NCI-H510A (cell line): ENCODE measurements at regions not wholly inside any gene's neighbourhood (a gene's known extent, or its start where the extent isn't known, plus 50 kb on each side); places are given as distances from the start of the nearest gene placed in this dataset.
"Not testable (repeated sequence)": the region's sequence is repeated elsewhere in the genome, so short reads cannot be mapped to it uniquely, and the experiment has no call there.

Source experiments
- DNase-seq: peaks from one replicate; lab custom pipeline; 2025; lab: John Stamatoyannopoulos, UW

GRCh38 chr9:129561594-129562281 lies 59.2 kb downstream of the C9orf50 start:
- DNase-seq, result peak; percentile 62

- no peak for DNase-seq
Measured at GRCh38 chr9:129560881-129561306, 60.0 kb downstream of the C9orf50 start.

- no peak for DNase-seq
Measured at GRCh38 chr9:129559506-129559881, 61.4 kb downstream of the C9orf50 start.

GRCh38 chr9:129558551-129559505 lies 62.1 kb downstream of the C9orf50 start:
- no peak for DNase-seq

DNA sequence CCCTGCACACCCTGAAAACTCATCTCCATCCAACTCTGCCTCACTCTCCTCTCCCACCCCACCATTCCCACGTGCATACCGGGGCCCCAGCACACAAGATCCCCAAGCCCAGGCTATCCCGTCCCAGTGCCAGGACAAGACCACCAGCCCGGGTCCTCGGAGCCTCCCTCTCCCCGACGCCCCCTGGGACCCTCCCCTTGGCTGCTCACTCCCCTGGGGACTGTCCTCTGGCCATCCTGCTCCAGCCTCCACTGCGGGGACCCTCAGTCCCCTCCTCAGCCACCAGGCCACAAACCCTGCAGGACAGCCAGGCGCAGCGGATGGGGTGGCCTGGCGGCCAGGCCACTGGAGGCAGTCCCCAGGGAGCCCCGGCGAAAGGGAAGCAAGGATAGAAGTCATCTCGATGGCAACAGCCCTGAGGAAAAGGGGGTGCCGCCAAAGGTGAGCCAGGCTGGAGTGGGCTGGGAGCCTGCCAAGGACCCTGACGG lies 62.8 kb downstream of the C9orf50 start:
- DNase-seq, result no peak

DNA sequence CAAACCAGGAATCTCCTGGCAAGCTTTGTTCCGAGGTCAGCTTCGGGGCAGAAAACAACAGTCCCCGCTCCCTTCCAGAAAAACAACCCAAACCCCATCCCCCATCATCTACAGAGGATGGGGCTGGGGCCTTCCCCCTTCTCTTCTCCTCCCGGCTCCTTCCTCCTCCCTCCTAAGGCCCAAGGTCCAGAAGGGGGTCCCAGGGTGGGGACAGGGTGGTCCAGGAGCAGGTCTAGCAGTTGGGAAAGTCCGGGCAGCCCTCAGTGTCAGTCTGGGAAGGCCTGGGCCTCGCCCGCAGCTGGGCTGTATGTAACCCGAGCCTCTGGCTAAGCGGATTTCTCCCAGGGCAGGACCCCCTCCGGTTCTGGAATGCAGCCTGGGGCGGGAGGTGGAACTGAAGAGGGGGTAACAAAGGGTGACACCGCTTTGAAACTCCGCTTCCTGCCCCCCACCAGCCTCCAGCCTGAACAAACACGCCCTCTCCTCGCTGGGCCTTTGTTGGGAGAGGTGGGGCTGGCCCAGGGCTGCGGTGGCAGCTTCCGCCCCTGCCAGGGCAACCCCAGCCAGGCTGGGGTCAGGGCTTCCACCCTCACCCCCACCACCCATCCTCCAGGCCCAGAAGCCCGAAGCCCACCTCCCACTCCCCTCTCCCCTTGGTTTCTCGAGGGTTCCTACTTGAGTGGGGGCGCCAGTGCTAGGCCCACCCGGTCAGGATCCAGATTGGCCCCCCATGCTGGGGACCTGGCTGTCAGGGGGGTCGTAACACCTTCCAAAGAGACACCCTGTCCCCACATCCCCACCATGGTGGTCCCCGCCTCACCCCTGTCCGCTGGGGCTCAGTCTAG lies 63.5 kb downstream of the C9orf50 start:
- DNase-seq, result no peak

- DNase-seq, result no peak
Measured at GRCh38 chr9:129556491-129557191, 64.3 kb downstream of the C9orf50 start.

DNA sequence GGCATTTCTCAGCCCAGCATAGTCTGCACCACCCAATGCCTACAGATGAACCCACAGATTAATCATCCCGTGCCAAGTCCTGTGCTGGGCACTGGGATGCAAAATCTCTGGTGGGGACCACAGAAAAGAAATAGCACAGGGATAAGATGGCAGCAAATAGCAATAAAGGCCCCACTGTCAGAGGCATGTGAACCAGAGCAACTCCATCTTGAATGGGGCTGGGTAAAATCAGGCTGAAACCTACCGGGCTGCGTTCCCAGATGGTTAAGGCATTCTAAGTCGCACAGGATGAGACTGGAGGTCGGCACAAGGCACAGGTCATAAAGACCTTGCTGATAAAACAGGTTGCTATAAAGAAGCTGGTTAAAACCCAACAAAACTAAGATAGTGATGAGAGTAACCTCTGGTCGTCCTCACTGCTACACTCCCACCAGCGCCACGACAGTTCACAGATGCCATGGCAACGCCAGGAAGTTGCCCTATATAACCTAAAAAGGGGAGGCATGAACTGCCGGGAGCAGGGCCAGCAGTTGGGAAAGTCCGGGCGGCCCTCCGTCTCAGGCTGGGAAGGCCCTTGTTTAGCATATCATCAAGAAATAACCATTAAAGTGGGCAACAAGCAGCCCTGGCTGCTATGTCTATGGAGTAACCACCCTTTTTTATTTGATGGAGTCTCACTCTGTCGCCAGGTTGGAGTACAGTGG lies 65.2 kb downstream of the C9orf50 start:
- no peak for DNase-seq

DNA sequence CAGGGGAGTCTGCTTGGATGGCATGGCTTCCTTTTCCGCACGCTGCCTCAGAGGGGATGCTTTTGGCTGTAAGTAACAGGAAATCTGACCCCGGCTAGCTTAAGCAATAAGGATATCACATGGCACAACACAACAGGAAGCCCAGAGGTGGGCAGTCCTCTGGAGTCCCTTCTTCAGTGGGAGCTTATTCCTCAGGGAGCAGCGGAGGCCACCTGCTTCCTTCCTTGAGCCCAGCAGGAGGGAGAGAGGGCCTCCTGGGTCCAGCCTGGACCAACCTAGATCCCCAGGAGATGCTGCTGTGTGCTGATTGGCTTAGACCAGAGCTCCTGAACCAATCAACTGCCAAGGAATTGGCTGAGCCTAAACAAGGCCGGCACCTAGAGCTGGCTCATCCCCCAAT lies 66.3 kb downstream of the C9orf50 start:
- no peak for DNase-seq

DNA sequence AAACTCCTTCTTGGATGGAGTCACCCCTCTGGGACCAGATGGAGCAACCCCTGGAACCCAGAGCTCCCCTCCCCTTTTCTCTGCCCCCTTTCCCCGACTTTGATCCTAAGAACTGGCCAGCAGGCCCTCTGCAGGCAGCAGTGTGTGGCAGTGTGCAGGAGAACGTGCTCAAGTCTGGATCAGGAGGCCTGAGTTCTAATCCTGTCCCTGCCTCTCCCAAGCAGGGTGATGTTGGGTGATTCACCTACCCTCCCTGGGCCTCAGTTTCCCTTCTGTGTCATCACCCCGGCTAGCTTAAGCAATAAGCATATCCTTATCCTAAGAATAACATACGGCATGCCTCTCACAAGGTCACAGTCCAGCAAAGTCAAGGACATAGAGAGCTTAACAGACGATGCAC lies 67.6 kb downstream of the C9orf50 start:
- no peak for DNase-seq

- DNase-seq, result no peak
Measured at GRCh38 chr9:129552064-129552463, 68.8 kb downstream of the C9orf50 start.

DNA sequence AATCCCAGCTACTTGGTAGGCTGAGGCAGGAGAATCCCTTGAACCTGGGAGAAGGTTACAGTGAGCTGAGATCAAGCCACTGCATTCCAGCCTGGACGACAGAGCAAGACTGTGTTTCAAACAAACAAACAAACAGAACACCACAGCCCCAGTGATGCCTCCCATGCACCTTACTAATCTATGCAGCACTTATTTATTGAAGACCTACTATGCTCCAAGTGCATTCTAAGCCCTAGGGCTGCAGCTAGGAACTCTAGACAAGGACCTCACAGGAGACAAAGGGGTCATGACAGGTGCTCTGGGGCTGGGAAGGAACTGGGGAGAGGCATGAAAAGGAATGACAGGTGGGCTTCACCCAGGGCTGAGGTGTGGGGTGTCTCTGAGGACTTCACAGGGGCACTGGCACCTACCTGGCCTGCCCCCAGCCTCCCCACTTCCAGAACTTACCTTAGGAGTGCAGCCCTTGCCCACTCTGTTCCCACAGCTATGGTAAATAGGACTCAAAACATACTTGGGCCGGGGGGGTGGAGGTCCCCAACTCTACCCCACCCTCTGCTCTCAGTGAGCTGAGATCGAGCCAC lies 69.4 kb downstream of the C9orf50 start:
- DNase-seq, result no peak

DNA sequence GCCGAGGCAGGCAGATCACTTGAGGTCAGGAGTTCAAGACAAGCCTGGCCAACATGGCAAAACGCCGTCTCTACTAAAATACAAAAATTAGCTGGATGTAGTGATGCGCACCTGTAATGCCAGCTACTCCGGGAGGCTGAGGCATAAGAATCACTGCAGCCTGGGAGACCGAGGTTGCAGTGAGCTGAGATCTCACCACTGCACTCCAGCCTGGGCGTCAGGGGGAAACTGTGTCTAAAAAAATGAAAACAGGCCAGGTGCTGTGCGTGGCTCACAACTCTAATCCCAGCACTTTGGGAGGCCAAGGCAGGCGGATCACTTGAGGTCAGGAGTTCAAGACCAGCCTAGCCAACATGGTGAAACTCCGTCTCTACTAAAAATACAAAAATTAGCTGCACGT lies 69.9 kb downstream of the C9orf50 start:
- not testable (repeated sequence) for DNase-seq

DNA sequence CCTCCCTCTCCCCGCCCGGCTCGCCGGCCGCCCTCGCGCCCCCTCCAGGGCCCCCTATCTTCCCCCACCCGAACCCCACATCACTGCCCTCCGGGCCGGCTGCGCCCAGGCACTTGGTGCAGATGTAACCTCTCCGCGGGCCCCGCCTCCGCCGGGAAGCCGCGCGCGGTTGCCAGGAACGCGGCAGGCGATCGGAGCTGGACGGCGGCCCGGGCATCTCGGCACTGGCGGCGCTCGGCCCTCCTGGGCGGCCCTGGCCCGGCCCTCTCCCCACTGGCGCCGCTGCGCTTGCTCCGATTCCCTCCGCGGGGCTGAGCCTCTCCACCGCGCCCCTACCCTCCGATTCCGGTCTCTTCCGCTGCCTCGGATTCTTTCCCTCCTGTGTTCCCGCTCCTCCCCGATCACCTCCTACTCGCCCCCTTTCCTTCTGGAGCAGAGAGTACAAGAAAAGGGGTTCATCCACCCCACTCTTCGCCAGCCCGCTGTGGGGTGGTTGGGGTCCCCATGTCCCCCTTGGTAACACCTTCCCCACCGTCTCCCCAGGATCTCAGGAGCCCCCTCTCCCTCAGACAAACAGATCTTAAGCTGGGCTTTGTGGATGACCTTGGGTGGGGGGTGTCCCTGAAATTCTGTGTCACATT lies 70.6 kb downstream of the C9orf50 start:
- no peak for DNase-seq

DNA sequence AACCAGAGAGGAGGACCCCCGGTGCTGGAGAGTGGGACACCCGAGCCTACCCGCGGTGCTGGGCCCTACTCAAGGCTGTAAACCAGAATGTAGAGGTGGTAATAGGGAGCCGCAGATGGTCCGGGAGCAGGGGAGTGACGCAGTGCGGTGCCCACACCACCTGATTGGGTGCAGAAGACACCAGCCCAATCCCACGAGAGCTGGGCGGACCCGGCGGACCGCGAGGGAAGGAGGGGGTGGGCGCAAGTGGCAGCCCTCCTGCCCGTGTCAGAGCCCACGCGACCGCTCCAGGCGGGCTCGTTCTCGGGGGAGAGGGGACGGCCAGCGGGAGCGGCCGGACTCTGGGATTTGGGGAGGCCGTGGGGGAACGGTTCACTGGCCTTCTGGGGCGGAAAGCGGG lies 71.2 kb downstream of the C9orf50 start:
- no peak for DNase-seq

- DNase-seq, result no peak
Measured at GRCh38 chr9:129549139-129549538, 71.8 kb downstream of the C9orf50 start.

GRCh38 chr9:129548571-129549135 lies 72.2 kb downstream of the C9orf50 start:
- DNase-seq, result no peak

DNA sequence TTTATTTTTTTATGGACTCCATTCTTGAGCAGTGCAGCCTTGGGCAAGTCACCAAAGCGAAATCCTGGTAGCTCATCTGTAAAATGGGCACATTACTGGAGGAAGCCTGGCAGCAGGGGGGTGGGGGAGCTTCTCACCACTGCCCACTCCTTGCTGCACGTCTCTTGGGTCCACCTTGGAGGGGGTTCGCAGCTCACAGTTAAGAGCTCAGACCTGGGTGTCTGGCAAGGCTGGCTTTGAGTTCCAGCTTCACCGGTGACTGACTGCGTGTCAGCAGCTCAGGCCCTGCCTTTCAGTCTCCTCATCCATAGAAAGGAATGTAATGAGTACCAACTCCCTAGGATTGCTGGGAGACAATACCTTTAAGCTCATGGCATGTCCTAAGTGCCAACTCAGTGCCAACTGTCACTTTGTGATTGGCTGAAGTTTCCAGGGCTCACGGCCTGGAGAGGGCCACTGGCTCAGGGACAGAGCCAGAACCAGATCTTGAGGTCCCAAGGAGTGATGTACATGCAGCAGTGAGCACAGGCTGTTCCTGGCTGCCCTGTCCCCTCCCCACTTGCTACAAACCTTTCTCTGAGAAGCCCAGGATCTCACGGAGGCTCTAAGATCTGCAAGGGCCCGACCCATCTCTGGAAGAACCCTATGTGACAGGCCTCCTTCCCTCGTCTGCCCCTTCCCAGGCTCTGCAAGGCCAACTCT lies 72.9 kb downstream of the C9orf50 start:
- DNase-seq, result no peak

DNA sequence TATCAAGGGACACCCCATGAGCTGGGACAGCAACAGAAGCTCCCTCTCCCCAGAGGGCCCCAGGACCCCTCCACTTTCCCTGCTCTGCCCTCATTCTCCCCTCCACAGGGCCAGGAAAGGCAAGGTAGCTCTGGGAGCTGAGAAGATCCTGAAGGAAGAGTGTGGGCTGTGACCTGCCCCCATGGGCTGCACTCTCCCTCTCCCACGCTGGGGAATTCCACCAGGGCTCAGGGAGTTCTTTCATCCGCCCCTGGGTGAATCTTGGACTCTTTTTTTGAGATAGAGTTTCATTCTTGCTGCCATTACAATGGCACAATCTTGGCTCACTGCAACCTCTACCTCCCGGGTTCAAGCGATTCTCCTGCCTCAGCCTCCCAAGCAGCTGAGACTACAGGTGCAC lies 73.8 kb downstream of the C9orf50 start:
- no peak for DNase-seq
